GM21423 (cell line): ENCODE measurements at regions not wholly inside any gene's neighbourhood (a gene's known extent, or its start where the extent isn't known, plus 50 kb on each side); places are given as distances from the start of the nearest gene placed in this dataset.

Source experiments
- ATAC-seq: cut with Tn5 transposase; IDR thresholded peaks from one replicate; pipeline ENCODE4 v1.9.1; 2021; ENCODE audit warnings: mild to moderate bottlenecking, moderate library complexity; ENCODE audit not compliant: unreplicated experiment

- no peak for ATAC-seq
These were observed 117.6 kb upstream of the HMHB1 start for GRCh38 chr5:143694357-143694756.

GRCh38 chr5:143693651-143694252 lies 118.2 kb upstream of the HMHB1 start:
- peak; percentile 83 for ATAC-seq

- ATAC-seq = no peak
These were observed 119.6 kb upstream of the HMHB1 start for GRCh38 chr5:143692342-143692741.

GRCh38 chr5:143691945-143692290 lies 120.0 kb upstream of the HMHB1 start:
- ATAC-seq = no peak

GRCh38 chr5:143691287-143691944 lies 120.5 kb upstream of the HMHB1 start:
- no peak for ATAC-seq

GRCh38 chr5:143687604-143688003 lies 124.4 kb upstream of the HMHB1 start:
- ATAC-seq = no peak

GRCh38 chr5:143685246-143685815 lies 126.6 kb upstream of the HMHB1 start:
- ATAC-seq = no peak

- ATAC-seq = no peak
These were observed 128.5 kb upstream of the HMHB1 start for GRCh38 chr5:143683459-143683858.

GRCh38 chr5:143682929-143683386 lies 129.0 kb upstream of the HMHB1 start:
- no peak for ATAC-seq

- ATAC-seq = no peak
These were observed 129.6 kb upstream of the HMHB1 start for GRCh38 chr5:143682246-143682905.

GRCh38 chr5:143680672-143681259 lies 131.2 kb upstream of the HMHB1 start:
- no peak for ATAC-seq

- no peak for ATAC-seq
These were observed 132.2 kb upstream of the HMHB1 start for GRCh38 chr5:143679777-143680176.

- no peak for ATAC-seq
These were observed 133.6 kb upstream of the HMHB1 start for GRCh38 chr5:143678148-143678905.

- ATAC-seq = no peak
These were observed 134.6 kb upstream of the HMHB1 start for GRCh38 chr5:143677403-143677802.

- no peak for ATAC-seq
These were observed 135.2 kb upstream of the HMHB1 start for GRCh38 chr5:143676802-143677201.

- no peak for ATAC-seq
These were observed 137.5 kb upstream of the HMHB1 start for GRCh38 chr5:143674469-143674786.

- ATAC-seq = no peak
These were observed 138.1 kb upstream of the HMHB1 start for GRCh38 chr5:143673676-143674468.

- no peak for ATAC-seq
These were observed 139.2 kb upstream of the HMHB1 start for GRCh38 chr5:143672806-143673205.

GRCh38 chr5:143671674-143672569 lies 140.0 kb upstream of the HMHB1 start:
- ATAC-seq = no peak
